SK-N-SH (cell line): ENCODE measurements at regions not wholly inside any gene's neighbourhood (a gene's known extent, or its start where the extent isn't known, plus 50 kb on each side); places are given as distances from the start of the nearest gene placed in this dataset.

Experiments used
- CTCF ChIP-seq: fragments of 200-600 bp; sonication (generic); IDR thresholded peaks from 2 replicates; pipeline ENCODE4 v1.6.1; 2017; ENCODE audit warnings: antibody characterized with exemption, mild to moderate bottlenecking, moderate library complexity
- NRF1 ChIP-seq: IDR thresholded peaks from 2 replicates; pipeline ENCODE4 v1.6.1; 2012; ENCODE audit warnings: low read depth, mild to moderate bottlenecking, low read length
- RXRA ChIP-seq: IDR thresholded peaks from 2 replicates; pipeline ENCODE4 v1.4.0; 2012; ENCODE audit warnings: low read depth, mild to moderate bottlenecking, borderline replicate concordance
- SIN3A ChIP-seq: IDR thresholded peaks from 2 replicates; pipeline ENCODE4 v1.6.1; 2012; ENCODE audit warnings: low read depth, mild to moderate bottlenecking, low read length, moderate library complexity, borderline replicate concordance

GRCh38 chr7:135822376-135822775 is 73.8 kb upstream of the FAM180A start:
- TF ChIP-seq CTCF (no peak), RXRA (no peak), NRF1 (no peak), SIN3A (no peak)
